ENCODE measurements at regions not wholly inside any gene's neighbourhood (a gene's known extent, or its start where the extent isn't known, plus 50 kb on each side); places are given as distances from the start of the nearest gene placed in this dataset.

DNA sequence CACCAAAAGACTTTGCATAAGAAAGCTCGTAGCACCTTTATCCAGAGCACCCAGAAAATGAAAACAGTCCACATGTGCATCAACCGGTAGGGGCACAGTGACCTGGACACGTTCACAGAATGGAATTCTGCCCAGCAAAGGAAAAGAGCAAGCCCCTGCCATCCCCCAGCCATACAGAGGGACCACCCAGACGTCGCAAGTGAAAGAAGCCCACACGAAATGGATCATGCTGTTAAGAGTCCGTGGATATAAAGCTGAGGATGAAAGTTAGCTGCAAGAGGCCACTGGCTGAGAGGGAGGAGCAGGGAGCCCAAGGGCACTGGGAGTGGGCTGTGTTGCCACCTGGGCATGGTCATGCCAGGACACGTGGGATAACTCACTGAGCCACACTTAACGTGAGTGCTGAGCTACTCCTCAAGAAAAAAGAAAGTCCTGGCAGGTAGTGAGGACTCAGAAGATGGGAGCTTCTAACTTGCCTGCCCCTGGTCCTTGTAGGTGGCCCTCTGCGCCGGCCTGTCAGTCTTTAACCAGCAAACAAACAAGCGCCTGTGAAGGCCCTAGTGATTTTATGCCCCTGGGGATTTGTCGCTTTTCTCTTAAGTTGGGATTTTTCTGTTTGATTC lies 190.7 kb downstream of the C16orf95 start:
- H3K27ac ChIP-seq (ENCODE audit: low read depth in 1 of 2, low read length in 2 of 2), result no peak overlapping the region
- H3K4me3 ChIP-seq (ENCODE audit: low read depth in 1 of 3, low read length in 3 of 3), result no peak overlapping the region
- TF ChIP-seq CTCF (IDR thresholded peaks at IDR 0.05; ENCODE audit: low read depth, low read length, missing input control) (no peak), TAF1 (conservative IDR thresholded peaks at IDR 0.05) (no peak), RXRA (IDR thresholded peaks at IDR 0.05) (no peak), HNF4A (conservative IDR thresholded peaks at IDR 0.05) (no peak), EGR1 (IDR thresholded peaks at IDR 0.05; ENCODE audit: low read depth in 2 of 2) (no peak), NR2F2 (IDR thresholded peaks at IDR 0.05) (no peak), FOXA1 (IDR thresholded peaks at IDR 0.05) (no peak), ZBTB33 (IDR thresholded peaks at IDR 0.05) (no peak), FOXA2 (IDR thresholded peaks at IDR 0.05) (no peak), SP1 (IDR thresholded peaks at IDR 0.05) (no peak), JUND (IDR thresholded peaks at IDR 0.05) (no peak)
- TF ChIP-seq, protein P1, sequence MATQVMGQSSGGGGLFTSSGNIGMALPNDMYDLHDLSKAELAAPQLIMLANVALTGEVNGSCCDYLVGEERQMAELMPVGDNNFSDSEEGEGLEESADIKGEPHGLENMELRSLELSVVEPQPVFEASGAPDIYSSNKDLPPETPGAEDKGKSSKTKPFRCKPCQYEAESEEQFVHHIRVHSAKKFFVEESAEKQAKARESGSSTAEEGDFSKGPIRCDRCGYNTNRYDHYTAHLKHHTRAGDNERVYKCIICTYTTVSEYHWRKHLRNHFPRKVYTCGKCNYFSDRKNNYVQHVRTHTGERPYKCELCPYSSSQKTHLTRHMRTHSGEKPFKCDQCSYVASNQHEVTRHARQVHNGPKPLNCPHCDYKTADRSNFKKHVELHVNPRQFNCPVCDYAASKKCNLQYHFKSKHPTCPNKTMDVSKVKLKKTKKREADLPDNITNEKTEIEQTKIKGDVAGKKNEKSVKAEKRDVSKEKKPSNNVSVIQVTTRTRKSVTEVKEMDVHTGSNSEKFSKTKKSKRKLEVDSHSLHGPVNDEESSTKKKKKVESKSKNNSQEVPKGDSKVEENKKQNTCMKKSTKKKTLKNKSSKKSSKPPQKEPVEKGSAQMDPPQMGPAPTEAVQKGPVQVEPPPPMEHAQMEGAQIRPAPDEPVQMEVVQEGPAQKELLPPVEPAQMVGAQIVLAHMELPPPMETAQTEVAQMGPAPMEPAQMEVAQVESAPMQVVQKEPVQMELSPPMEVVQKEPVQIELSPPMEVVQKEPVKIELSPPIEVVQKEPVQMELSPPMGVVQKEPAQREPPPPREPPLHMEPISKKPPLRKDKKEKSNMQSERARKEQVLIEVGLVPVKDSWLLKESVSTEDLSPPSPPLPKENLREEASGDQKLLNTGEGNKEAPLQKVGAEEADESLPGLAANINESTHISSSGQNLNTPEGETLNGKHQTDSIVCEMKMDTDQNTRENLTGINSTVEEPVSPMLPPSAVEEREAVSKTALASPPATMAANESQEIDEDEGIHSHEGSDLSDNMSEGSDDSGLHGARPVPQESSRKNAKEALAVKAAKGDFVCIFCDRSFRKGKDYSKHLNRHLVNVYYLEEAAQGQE (IDR thresholded peaks at IDR 0.05), result no peak
- TF ChIP-seq, protein P2, sequence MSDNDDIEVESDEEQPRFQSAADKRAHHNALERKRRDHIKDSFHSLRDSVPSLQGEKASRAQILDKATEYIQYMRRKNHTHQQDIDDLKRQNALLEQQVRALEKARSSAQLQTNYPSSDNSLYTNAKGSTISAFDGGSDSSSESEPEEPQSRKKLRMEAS (IDR thresholded peaks at IDR 0.05), result no peak
- no peaks in the 10 kb centered on the region for H3K36me3 ChIP-seq (ENCODE audit: control insufficient read depth in 4 of 4, insufficient read depth in 3 of 4, low read depth in 1 of 4, low read length in 3 of 4)
- no peaks in the 10 kb centered on the region for H3K4me1 ChIP-seq (ENCODE audit: control insufficient read depth in 4 of 4, insufficient read depth in 4 of 4, low read length in 3 of 4)
- no peak for DNase-seq (ENCODE audit: low spot score)
- no peaks in the 10 kb centered on the region for H3K27me3 ChIP-seq (ENCODE audit: control insufficient read depth in 4 of 4, insufficient read depth in 4 of 4, low read length in 3 of 4)
- H3K9me3 ChIP-seq (ENCODE audit: control insufficient read depth in 4 of 4, low read length in 3 of 4), result peaks cover 0 to 14% (median 10%) of the 10 kb centered on the region in 4 donors
- 53% methylated on average over 13 of the region's 13 CpGs for WGBS
- H3K9ac ChIP-seq (ENCODE audit: low read depth in 1 of 2, low read length in 2 of 2), result no peak overlapping the region

DNA sequence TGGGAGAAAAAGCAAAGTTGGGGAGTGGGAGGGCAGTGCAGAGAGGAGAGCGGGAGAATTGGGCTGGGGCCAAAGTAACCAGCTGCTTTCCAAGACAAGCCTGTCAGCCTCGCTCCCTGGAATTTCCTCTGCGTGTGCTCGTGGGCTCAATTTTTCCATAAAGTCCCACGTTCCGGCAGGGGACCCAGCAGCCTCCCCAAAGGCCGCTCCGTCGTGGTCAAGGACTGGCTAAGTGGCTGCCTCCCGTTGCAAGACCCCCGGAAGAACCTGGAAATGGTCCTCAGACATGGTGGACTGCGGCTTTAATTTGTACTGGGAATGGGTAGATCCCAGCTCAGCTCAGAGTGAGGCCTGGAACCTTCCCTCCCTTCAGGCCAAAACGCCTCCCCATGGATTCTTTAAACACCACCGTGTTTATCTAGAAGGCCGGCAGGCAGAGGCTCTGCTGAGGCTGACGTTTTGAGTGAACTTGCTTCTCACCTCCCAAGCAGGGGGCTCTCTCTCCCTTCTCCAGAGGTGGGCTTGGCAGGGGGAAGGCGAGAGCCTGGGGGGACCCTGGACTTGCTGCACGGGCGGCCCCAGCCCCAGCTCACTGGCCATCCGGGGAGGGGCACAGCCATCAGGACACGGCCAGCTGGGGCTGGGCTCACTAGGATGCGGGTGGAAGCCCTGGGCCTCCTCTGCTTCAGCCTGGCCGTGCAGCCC lies 190.0 kb downstream of the C16orf95 start:
- 45% methylated on average over 23 of the region's 23 CpGs for WGBS
- no peak for DNase-seq (ENCODE audit: low spot score)
- Histone ChIP-seq H3K4me3 (ENCODE audit: low read depth in 1 of 3, low read length in 3 of 3) (no peak overlapping the region), H3K9me3 (ENCODE audit: control insufficient read depth in 4 of 4, low read length in 3 of 4) (peaks cover 0 to 19% (median 16%) of the 10 kb centered on the region in 4 donors), H3K36me3 (ENCODE audit: control insufficient read depth in 4 of 4, insufficient read depth in 3 of 4, low read depth in 1 of 4, low read length in 3 of 4) (no peaks in the 10 kb centered on the region), H3K27me3 (ENCODE audit: control insufficient read depth in 4 of 4, insufficient read depth in 4 of 4, low read length in 3 of 4) (no peaks in the 10 kb centered on the region), H3K4me1 (ENCODE audit: control insufficient read depth in 4 of 4, insufficient read depth in 4 of 4, low read length in 3 of 4) (no peaks in the 10 kb centered on the region), H3K9ac (ENCODE audit: low read depth in 1 of 2, low read length in 2 of 2) (no peak overlapping the region), H3K27ac (ENCODE audit: low read depth in 1 of 2, low read length in 2 of 2) (peak overlapping the region in 1 of 2 donors; percentile 11)
- TF ChIP-seq JUND (IDR thresholded peaks at IDR 0.05) (no peak), NR2F2 (IDR thresholded peaks at IDR 0.05) (no peak), GABPA (IDR thresholded peaks at IDR 0.05 in 1 of 2, conservative IDR thresholded peaks at IDR 0.05 in 1 of 2) (no peak), HNF4A (conservative IDR thresholded peaks at IDR 0.05) (no peak), HNF4G (IDR thresholded peaks at IDR 0.05) (no peak), RAD21 (IDR thresholded peaks at IDR 0.05) (no peak), FOXA2 (IDR thresholded peaks at IDR 0.05) (no peak), FOXA1 (IDR thresholded peaks at IDR 0.05) (no peak), RXRA (IDR thresholded peaks at IDR 0.05) (no peak), TAF1 (conservative IDR thresholded peaks at IDR 0.05) (no peak), EGR1 (IDR thresholded peaks at IDR 0.05; ENCODE audit: low read depth in 2 of 2) (no peak), SP1 (IDR thresholded peaks at IDR 0.05) (no peak)
- TF ChIP-seq, protein P2 (IDR thresholded peaks at IDR 0.05), result no peak
- TF ChIP-seq, protein P1 (IDR thresholded peaks at IDR 0.05), result no peak
- TF ChIP-seq, protein P3, sequence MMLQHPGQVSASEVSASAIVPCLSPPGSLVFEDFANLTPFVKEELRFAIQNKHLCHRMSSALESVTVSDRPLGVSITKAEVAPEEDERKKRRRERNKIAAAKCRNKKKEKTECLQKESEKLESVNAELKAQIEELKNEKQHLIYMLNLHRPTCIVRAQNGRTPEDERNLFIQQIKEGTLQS (IDR thresholded peaks at IDR 0.05), result no peak

Data from liver (tissue), 8 donors.